SU-DHL-6 (cell line): ENCODE measurements at regions not wholly inside any gene's neighbourhood (a gene's known extent, or its start where the extent isn't known, plus 50 kb on each side); places are given as distances from the start of the nearest gene placed in this dataset.

Experiments
- H2AFZ ChIP-seq: fragments of 200-600 bp; sonication (generic); 2 replicates; pipeline ENCODE4 v1.6.1; 2014; ENCODE audit warnings: low read depth, mild to moderate bottlenecking, moderate library complexity, mixed read lengths, antibody characterized with exemption, low read length; ENCODE audit not compliant: severe bottlenecking
- H3F3A ChIP-seq: fragments of 200-600 bp; shearing (Covaris generic); 2 replicates; pipeline ENCODE4 v1.6.0; 2016; ENCODE audit warnings: antibody characterized with exemption, mild to moderate bottlenecking; ENCODE audit not compliant: insufficient read depth
- H3K27ac ChIP-seq: fragments of 200-600 bp; sonication (generic); 2 replicates; pipeline ENCODE4 v1.5.1; 2016; ENCODE audit warnings: low read depth, mild to moderate bottlenecking, low read length, moderate library complexity, mixed read lengths
- H3K27me3 ChIP-seq: fragments of 200-600 bp; sonication (generic), shearing (Covaris generic); 2 replicates; pipeline ENCODE4 v1.6.0; 2014; ENCODE audit warnings: mild to moderate bottlenecking, low read length
- H3K36me3 ChIP-seq: fragments of 200-600 bp; sonication (generic); 2 replicates; pipeline ENCODE4 v1.6.1; 2014; ENCODE audit warnings: mild to moderate bottlenecking, low read length, mixed read lengths
- H3K4me2 ChIP-seq: fragments of 300-600, 200-600 bp; shearing (Covaris generic), sonication (generic); 2 replicates; pipeline ENCODE4 v1.6.0; 2014; ENCODE audit warnings: low read length, low read depth, mild to moderate bottlenecking; ENCODE audit not compliant: poor library complexity, severe bottlenecking
- H3K4me3 ChIP-seq: fragments of 200-600 bp; sonication (generic); 2 replicates; pipeline ENCODE4 v1.5.1; 2014; ENCODE audit warnings: antibody characterized with exemption, low read length, mild to moderate bottlenecking, mixed read lengths; ENCODE audit not compliant: insufficient read depth, poor library complexity, severe bottlenecking
- H3K79me2 ChIP-seq: fragments of 200-600 bp; sonication (generic); 2 replicates; pipeline ENCODE4 v1.6.1; 2014; ENCODE audit warnings: mild to moderate bottlenecking, low read length, moderate library complexity; ENCODE audit not compliant: insufficient read depth
- H3K9ac ChIP-seq: fragments of 200-600 bp; sonication (generic); 2 replicates; pipeline ENCODE4 v1.7.0; 2014; ENCODE audit warnings: mild to moderate bottlenecking, low read length
- H3K9me2 ChIP-seq: fragments of 200-600 bp; sonication (generic); replicated peaks from 2 replicates; pipeline ENCODE4 v1.6.1; 2014; ENCODE audit warnings: low read length; ENCODE audit not compliant: insufficient read depth
- H3K9me3 ChIP-seq: fragments of 200-600 bp; sonication (generic); 2 replicates; pipeline ENCODE4 v1.6.1; 2014; ENCODE audit warnings: low read length, mixed read lengths; ENCODE audit not compliant: insufficient read depth
- H4K20me1 ChIP-seq: fragments of 200-600 bp; sonication (generic); 2 replicates; pipeline ENCODE4 v1.6.1; 2014; ENCODE audit warnings: low read depth, mild to moderate bottlenecking, antibody characterized with exemption, low read length, moderate library complexity, mixed read lengths
- EZH2phosphoT487 ChIP-seq: fragments of 200-600 bp; sonication (generic), shearing (Covaris generic); conservative IDR thresholded peaks from 2 replicates; pipeline ENCODE4 v1.6.1; 2018; ENCODE audit warnings: mild to moderate bottlenecking, antibody characterized with exemption, low read length, moderate library complexity, mixed read lengths
- TF ChIP-seq, protein P1 (sequence below): fragments of 200-600 bp; sonication (generic); IDR thresholded peaks from one replicate; pipeline ENCODE4 v1.5.1; 2017; ENCODE audit warnings: antibody characterized with exemption, mild to moderate bottlenecking, low read length, moderate library complexity; ENCODE audit not compliant: insufficient read depth, poor library complexity, severe bottlenecking

- Histone ChIP-seq H4K20me1 (no peaks in the 10 kb centered on the region), H3K79me2 (no peaks in the 10 kb centered on the region), H3K9ac (no peak overlapping the region), H3K27me3 (no peaks in the 10 kb centered on the region), H3K9me3 (no peaks in the 10 kb centered on the region), H2AFZ (no peak overlapping the region), H3K9me2 (no peaks in the 10 kb centered on the region), H3K4me2 (no peak overlapping the region), H3K4me3 (no peak overlapping the region), H3F3A (no peaks in the 10 kb centered on the region), H3K36me3 (no peaks in the 10 kb centered on the region), H3K27ac (no peak overlapping the region)
- TF ChIP-seq, protein P1, sequence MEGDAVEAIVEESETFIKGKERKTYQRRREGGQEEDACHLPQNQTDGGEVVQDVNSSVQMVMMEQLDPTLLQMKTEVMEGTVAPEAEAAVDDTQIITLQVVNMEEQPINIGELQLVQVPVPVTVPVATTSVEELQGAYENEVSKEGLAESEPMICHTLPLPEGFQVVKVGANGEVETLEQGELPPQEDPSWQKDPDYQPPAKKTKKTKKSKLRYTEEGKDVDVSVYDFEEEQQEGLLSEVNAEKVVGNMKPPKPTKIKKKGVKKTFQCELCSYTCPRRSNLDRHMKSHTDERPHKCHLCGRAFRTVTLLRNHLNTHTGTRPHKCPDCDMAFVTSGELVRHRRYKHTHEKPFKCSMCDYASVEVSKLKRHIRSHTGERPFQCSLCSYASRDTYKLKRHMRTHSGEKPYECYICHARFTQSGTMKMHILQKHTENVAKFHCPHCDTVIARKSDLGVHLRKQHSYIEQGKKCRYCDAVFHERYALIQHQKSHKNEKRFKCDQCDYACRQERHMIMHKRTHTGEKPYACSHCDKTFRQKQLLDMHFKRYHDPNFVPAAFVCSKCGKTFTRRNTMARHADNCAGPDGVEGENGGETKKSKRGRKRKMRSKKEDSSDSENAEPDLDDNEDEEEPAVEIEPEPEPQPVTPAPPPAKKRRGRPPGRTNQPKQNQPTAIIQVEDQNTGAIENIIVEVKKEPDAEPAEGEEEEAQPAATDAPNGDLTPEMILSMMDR = no peak
- no peak for TF ChIP-seq EZH2phosphoT487
These were observed 60.7 kb downstream of the VCPKMT start for GRCh38 chr14:50055461-50056228.

GRCh38 chr14:50056435-50056834 lies 59.9 kb downstream of the VCPKMT start:
- TF ChIP-seq EZH2phosphoT487 = no peak
- TF ChIP-seq, protein P1 = no peak
- Histone ChIP-seq H3K9me3 (no peaks in the 10 kb centered on the region), H3K27me3 (no peaks in the 10 kb centered on the region), H3K4me3 (no peak overlapping the region), H3K9me2 (no peaks in the 10 kb centered on the region), H3K27ac (no peak overlapping the region), H3K4me2 (no peak overlapping the region), H3K9ac (no peak overlapping the region), H4K20me1 (no peaks in the 10 kb centered on the region), H2AFZ (no peak overlapping the region), H3K36me3 (no peaks in the 10 kb centered on the region), H3K79me2 (no peaks in the 10 kb centered on the region), H3F3A (no peaks in the 10 kb centered on the region)

GRCh38 chr14:50057331-50057730 lies 59.0 kb downstream of the VCPKMT start:
- H3K27ac ChIP-seq = no peak overlapping the region
- no peak overlapping the region for H3K4me3 ChIP-seq
- H4K20me1 ChIP-seq = no peaks in the 10 kb centered on the region
- H3K9me3 ChIP-seq = no peaks in the 10 kb centered on the region
- H3F3A ChIP-seq = 0 out of 2 replicates have a peak, but pooled peaks cover 3% of the 10 kb centered on the region
- no peaks in the 10 kb centered on the region for H3K9me2 ChIP-seq
- no peaks in the 10 kb centered on the region for H3K27me3 ChIP-seq
- H3K4me2 ChIP-seq = no peak overlapping the region
- H3K9ac ChIP-seq = no peak overlapping the region
- H3K79me2 ChIP-seq = no peaks in the 10 kb centered on the region
- no peak for TF ChIP-seq EZH2phosphoT487
- TF ChIP-seq, protein P1 = no peak
- H3K36me3 ChIP-seq = no peaks in the 10 kb centered on the region
- no peak overlapping the region for H2AFZ ChIP-seq
